Endothelial cell of umbilical vein (primary cell): ENCODE measurements at regions not wholly inside any gene's neighbourhood (a gene's known extent, or its start where the extent isn't known, plus 50 kb on each side); places are given as distances from the start of the nearest gene placed in this dataset.

ENCODE experiments used
- BruUV-seq: library from RNA; stranded (reverse); fragments of 400-500 nt; replicated peaks from 2 replicates; lab custom pipeline; 2021; lab: Mats Ljungman, UMichigan
- CTCF ChIA-PET: fragments of 300-600, 350-600 bp; sonication (Branson Sonifier 250); formaldehyde crosslinking; loops from one replicate; lab custom pipeline; 2021; ENCODE audit warnings: antibody characterized with exemption, inconsistent platforms; lab: Charles Lee
- POLR2A ChIA-PET: fragments of 300-600, 350-600 bp; sonication (Branson Sonifier 250); formaldehyde crosslinking; loops from one replicate; lab custom pipeline; 2021; ENCODE audit warnings: antibody characterized with exemption, inconsistent platforms; lab: Charles Lee
- DNase-seq: peaks from one replicate; pipeline ENCODE4 v3.0.0-alpha.2; 2011; ENCODE audit warnings: low read depth, low spot score
- FAIRE-seq: peaks from 2 replicates; lab custom pipeline; 2011; peaks lifted over from hg19 to GRCh38; lab: Jason Lieb, UNC
- H2AFZ ChIP-seq: 2 replicates; pipeline ENCODE4 v1.6.0; 2012; ENCODE audit warnings: low read depth, low read length, control low read depth, inconsistent platforms
- H3K27ac ChIP-seq: 2 replicates; pipeline ENCODE4 v1.5.1; 2011; ENCODE audit warnings: low read depth, mild to moderate bottlenecking, control low read depth, low read length, moderate library complexity; ENCODE audit not compliant: insufficient read depth
- H3K27me3 ChIP-seq, 2 experiments: 2 replicates each; pipeline versions ENCODE4 v1.6.0 to v1.6.1; 2011; ENCODE audit warnings: low read length in 2 of 2, mixed read lengths in 1 of 2; ENCODE audit not compliant: control insufficient read depth in 2 of 2, insufficient read depth in 2 of 2
- H3K36me3 ChIP-seq, 2 experiments: 2 replicates in 1 of 2; 3 replicates in 1 of 2; pipeline ENCODE4 v1.5.1; 2011; ENCODE audit warnings: low read length in 2 of 2, mild to moderate bottlenecking in 1 of 2, moderate library complexity in 1 of 2; ENCODE audit not compliant: control insufficient read depth in 2 of 2, insufficient read depth in 2 of 2; ENCODE audit errors: extremely low read depth in 1 of 2
- H3K4me1 ChIP-seq: 3 replicates; pipeline ENCODE4 v1.5.1; 2011; ENCODE audit warnings: mild to moderate bottlenecking, low read length; ENCODE audit not compliant: control insufficient read depth, insufficient read depth; ENCODE audit errors: extremely low read depth
- H3K4me2 ChIP-seq: 2 replicates; pipeline ENCODE4 v1.6.1; 2011; ENCODE audit warnings: low read length, control low read depth, mixed read lengths; ENCODE audit not compliant: insufficient read depth
- H3K4me3 ChIP-seq, 3 experiments: fragments of 200-600 bp in 1 of 3; sonication (generic), shearing (Covaris generic) in 1 of 3; replicated peaks in 1 of 3; 2 replicates each; pipeline ENCODE4 v1.5.1; 2011 to 2016; ENCODE audit warnings: control low read depth in 3 of 3, low read length in 3 of 3, mild to moderate bottlenecking in 2 of 3, inconsistent platforms in 1 of 3, low read depth in 1 of 3, moderate library complexity in 1 of 3; ENCODE audit not compliant: insufficient read depth in 1 of 3
- H3K79me2 ChIP-seq: 2 replicates; pipeline ENCODE4 v1.6.0; 2012; ENCODE audit warnings: low read length, inconsistent platforms; ENCODE audit not compliant: control insufficient read depth, insufficient read depth
- H3K9ac ChIP-seq: replicated peaks from 2 replicates; pipeline ENCODE3; 2011; ENCODE audit warnings: low read length, control low read depth; ENCODE audit not compliant: insufficient read depth; ENCODE audit errors: extremely low read depth
- H3K9me1 ChIP-seq: replicated peaks from 3 replicates; pipeline ENCODE4 v1.6.0; 2011; ENCODE audit warnings: mild to moderate bottlenecking, low read length; ENCODE audit not compliant: control insufficient read depth, insufficient read depth; ENCODE audit errors: extremely low read depth
- H3K9me3 ChIP-seq: replicated peaks from 2 replicates; pipeline ENCODE4 v1.5.1; 2012; ENCODE audit warnings: low read length, inconsistent platforms; ENCODE audit not compliant: control insufficient read depth, insufficient read depth
- H4K20me1 ChIP-seq: replicated peaks from 2 replicates; pipeline ENCODE3; 2011; ENCODE audit warnings: mild to moderate bottlenecking, low read length; ENCODE audit not compliant: control insufficient read depth, insufficient read depth; ENCODE audit errors: extremely low read depth
- CTCF ChIP-seq, 2 donors: IDR thresholded peaks; 1 replicate in 1 of 2; 2 replicates in 1 of 2; pipeline ENCODE4 v1.5.1; 2011; ENCODE audit warnings: low read length in 2 of 2, mild to moderate bottlenecking in 2 of 2, moderate library complexity in 2 of 2, control low read depth in 1 of 2, inconsistent platforms in 1 of 2, low read depth in 1 of 2; ENCODE audit not compliant: insufficient read depth in 1 of 2; ENCODE audit errors: extremely low read depth in 1 of 2
- EZH2 ChIP-seq: IDR thresholded peaks from 2 replicates; pipeline ENCODE4 v1.6.1; 2012; ENCODE audit warnings: borderline replicate concordance, low read depth, mild to moderate bottlenecking, moderate library complexity, low read length, inconsistent platforms; ENCODE audit not compliant: severe bottlenecking
- FOS ChIP-seq: IDR thresholded peaks from 2 replicates; pipeline ENCODE4 v1.6.1; 2011; ENCODE audit warnings: mild to moderate bottlenecking, low read length, moderate library complexity, borderline replicate concordance; ENCODE audit not compliant: insufficient read depth
- GATA2 ChIP-seq: IDR thresholded peaks from 2 replicates; pipeline ENCODE4 v1.7.0; 2011; ENCODE audit warnings: low read depth, mild to moderate bottlenecking, moderate library complexity, mixed read lengths, low read length; ENCODE audit not compliant: insufficient read length, insufficient read depth
- JUN ChIP-seq: IDR thresholded peaks from 2 replicates; pipeline ENCODE4 v1.6.1; 2011; ENCODE audit warnings: borderline replicate concordance, low read depth; ENCODE audit not compliant: insufficient read length, insufficient read depth
- MAX ChIP-seq: IDR thresholded peaks from 2 replicates; pipeline ENCODE4 v1.6.1; 2011; ENCODE audit not compliant: insufficient read depth, insufficient read length
- MYC ChIP-seq: IDR thresholded peaks from one replicate; pipeline ENCODE4 v1.6.1; 2011; ENCODE audit warnings: mild to moderate bottlenecking, low read depth, low read length
- POLR2A ChIP-seq: IDR thresholded peaks from 2 replicates; pipeline ENCODE4 v1.6.1; 2012; ENCODE audit warnings: low read depth, mild to moderate bottlenecking, control low read depth, low read length
- POLR2AphosphoS5 ChIP-seq: IDR thresholded peaks from 2 replicates; pipeline ENCODE4 v1.6.1; 2012; ENCODE audit warnings: low read depth, mild to moderate bottlenecking, control low read depth, low read length, moderate library complexity; ENCODE audit not compliant: insufficient read depth
- dilution Hi-C: fragments of 300-500 bp; cut with MboI; formaldehyde crosslinking; loops from one replicate; pipeline ENCODE4 v1.15.0; 2019; ENCODE audit warnings: low sequenced_read_pairs; ENCODE audit not compliant: extremely low pct_ligation_motif_present
- intact Hi-C: fragments of 100-400 bp; cut with micrococcal nuclease; formaldehyde crosslinking; loops from one replicate; pipeline ENCODE4 v1.10.0; 2022

- dilution Hi-C loops = no loop called here
- no peak overlapping the region for H3K4me2 ChIP-seq
- intact Hi-C loops = no loop called here
- BruUV-seq = no TSS peak
- no peak overlapping the region for H3K27ac ChIP-seq
- POLR2A ChIA-PET = no interaction called here
- no peak for FAIRE-seq
- H4K20me1 ChIP-seq = no peaks in the 10 kb centered on the region
- H3K79me2 ChIP-seq = no peaks in the 10 kb centered on the region
- no peaks in the 10 kb centered on the region for H3K27me3 ChIP-seq
- no peaks in the 10 kb centered on the region for H3K36me3 ChIP-seq
- no peaks in the 10 kb centered on the region for H3K9me1 ChIP-seq
- no peaks in the 10 kb centered on the region for H3K4me1 ChIP-seq
- DNase-seq = no peak
- TF ChIP-seq EZH2 = no peak
- no peak overlapping the region for H2AFZ ChIP-seq
- no peak overlapping the region for H3K9ac ChIP-seq
- no peak overlapping the region for H3K4me3 ChIP-seq
- H3K9me3 ChIP-seq = no peaks in the 10 kb centered on the region
- CTCF ChIA-PET = no interaction called here
Observed at GRCh38 chr10:1978584-1978983, 241.3 kb upstream of the ADARB2 start.

- Histone ChIP-seq H3K4me2 (no peak overlapping the region), H3K4me3 (no peak overlapping the region), H2AFZ (no peak overlapping the region), H3K9me3 (no peaks in the 10 kb centered on the region), H3K9ac (no peak overlapping the region), H3K4me1 (no peaks in the 10 kb centered on the region), H3K27me3 (no peaks in the 10 kb centered on the region), H3K79me2 (no peaks in the 10 kb centered on the region), H4K20me1 (no peaks in the 10 kb centered on the region), H3K9me1 (no peaks in the 10 kb centered on the region), H3K36me3 (no peaks in the 10 kb centered on the region), H3K27ac (no peak overlapping the region)
- ChIA-PET CTCF (no interaction called here), POLR2A (no interaction called here)
- FAIRE-seq (no peak), DNase-seq (no peak)
- TF ChIP-seq EZH2 (no peak), GATA2 (no peak), POLR2A (no peak), POLR2AphosphoS5 (no peak), MYC (no peak), CTCF (IDR thresholded peaks at IDR 0.05; ENCODE audit: extremely low read depth in 1 of 2, insufficient read depth in 1 of 2, low read depth in 1 of 2, low read length in 2 of 2) (no peak), FOS (no peak), JUN (no peak), MAX (no peak)
- dilution Hi-C loops (no loop called here), intact Hi-C loops (no loop called here)
- no TSS peak for BruUV-seq
Observed at GRCh38 chr10:1977461-1977860, 240.1 kb upstream of the ADARB2 start.
